Ishikawa (cell line): ENCODE measurements at regions not wholly inside any gene's neighbourhood (a gene's known extent, or its start where the extent isn't known, plus 50 kb on each side); places are given as distances from the start of the nearest gene placed in this dataset.

ENCODE experiments used
- CEBPB ChIP-seq: IDR thresholded peaks from 2 replicates; pipeline ENCODE4 v1.6.1; 2012
- CREB1 ChIP-seq: IDR thresholded peaks from 2 replicates; pipeline ENCODE4 v1.6.1; 2012; ENCODE audit warnings: low read depth
- EGR1 ChIP-seq: IDR thresholded peaks from 2 replicates; pipeline ENCODE4 v1.6.1; 2012
- EP300 ChIP-seq: IDR thresholded peaks from 2 replicates; pipeline ENCODE4 v1.6.1; 2012; ENCODE audit warnings: borderline replicate concordance
- FOXM1 ChIP-seq: IDR thresholded peaks from 2 replicates; pipeline ENCODE4 v1.6.1; 2012; ENCODE audit warnings: low read depth, borderline replicate concordance
- MAX ChIP-seq: IDR thresholded peaks from 2 replicates; pipeline ENCODE4 v1.6.1; 2012
- NFIC ChIP-seq: IDR thresholded peaks from 2 replicates; pipeline ENCODE4 v1.6.1; 2012
- RAD21 ChIP-seq: IDR thresholded peaks from 2 replicates; pipeline ENCODE4 v1.6.1; 2012; ENCODE audit warnings: low read depth
- REST ChIP-seq: IDR thresholded peaks from 2 replicates; pipeline ENCODE4 v1.6.1; 2012; ENCODE audit warnings: low read depth, mild to moderate bottlenecking
- TAF1 ChIP-seq: IDR thresholded peaks from 2 replicates; pipeline ENCODE4 v1.6.1; 2012; ENCODE audit warnings: low read depth, mild to moderate bottlenecking
- TCF12 ChIP-seq: IDR thresholded peaks from 2 replicates; pipeline ENCODE4 v1.6.1; 2012; ENCODE audit warnings: low read depth
- TEAD4 ChIP-seq: IDR thresholded peaks from 2 replicates; pipeline ENCODE4 v1.6.1; 2012
- USF1 ChIP-seq: IDR thresholded peaks from 2 replicates; pipeline ENCODE4 v1.6.1; 2012
- YY1 ChIP-seq: IDR thresholded peaks from 2 replicates; pipeline ENCODE4 v1.6.1; 2012; ENCODE audit warnings: low read depth
- ZBTB7A ChIP-seq: IDR thresholded peaks from 2 replicates; pipeline ENCODE4 v1.6.1; 2012; ENCODE audit warnings: low read depth

GRCh38 chr20:20820104-20820503 lies 107.7 kb upstream of the RALGAPA2 start:
- TF ChIP-seq YY1 (no peak), ZBTB7A (no peak), RAD21 (no peak), FOXM1 (no peak)

GRCh38 chr20:20816969-20817755 lies 104.7 kb upstream of the RALGAPA2 start:
- TF ChIP-seq RAD21 (no peak), TEAD4 (no peak), MAX (no peak), FOXM1 (no peak), CEBPB (no peak), EP300 (no peak), REST (no peak), ZBTB7A (no peak), CREB1 (no peak), TAF1 (no peak), EGR1 (no peak), NFIC (no peak)

GRCh38 chr20:20815711-20816455 lies 103.4 kb upstream of the RALGAPA2 start:
- TF ChIP-seq USF1 (no peak), CEBPB (no peak)

GRCh38 chr20:20814685-20815084 lies 102.2 kb upstream of the RALGAPA2 start:
- TF ChIP-seq RAD21 (no peak), NFIC (no peak), EGR1 (no peak)

GRCh38 chr20:20812136-20812535 lies 99.7 kb upstream of the RALGAPA2 start:
- TF ChIP-seq TAF1, result no peak
- TF ChIP-seq FOXM1, result no peak
- no peak for TF ChIP-seq NFIC
- no peak for TF ChIP-seq RAD21
- no peak for TF ChIP-seq ZBTB7A
- no peak for TF ChIP-seq CREB1
- no peak for TF ChIP-seq MAX
- no peak for TF ChIP-seq TCF12
- no peak for TF ChIP-seq USF1
- TF ChIP-seq YY1, result no peak
- no peak for TF ChIP-seq REST
- TF ChIP-seq EGR1, result no peak
- no peak for TF ChIP-seq EP300

- TF ChIP-seq CREB1, result no peak
- no peak for TF ChIP-seq YY1
- TF ChIP-seq EP300, result no peak
- no peak for TF ChIP-seq TCF12
- no peak for TF ChIP-seq ZBTB7A
- TF ChIP-seq CEBPB, result no peak
- no peak for TF ChIP-seq NFIC
- no peak for TF ChIP-seq FOXM1
- no peak for TF ChIP-seq EGR1
Measured at GRCh38 chr20:20808016-20808415, 95.6 kb upstream of the RALGAPA2 start.
